GM06990 (cell line): ENCODE measurements at regions not wholly inside any gene's neighbourhood (a gene's known extent, or its start where the extent isn't known, plus 50 kb on each side); places are given as distances from the start of the nearest gene placed in this dataset.

Experiments used
- DNase-seq: peaks from one replicate; pipeline ENCODE4 v3.0.0-alpha.2; 2011; ENCODE audit not compliant: insufficient read length; ENCODE audit errors: extremely low read depth
- H3K27me3 ChIP-seq: replicated peaks from 2 replicates; pipeline ENCODE4 v1.6.0; 2011; ENCODE audit warnings: low read length; ENCODE audit not compliant: control insufficient read depth, insufficient read depth
- H3K36me3 ChIP-seq: 2 replicates; pipeline ENCODE4 v1.5.1; 2011; ENCODE audit warnings: low read length; ENCODE audit not compliant: control insufficient read depth, insufficient read depth
- H3K4me3 ChIP-seq: replicated peaks from 2 replicates; pipeline ENCODE4 v1.5.1; 2011; ENCODE audit warnings: low read depth, mild to moderate bottlenecking, control low read depth, low read length
- CTCF ChIP-seq: IDR thresholded peaks from 2 replicates; pipeline ENCODE4 v1.5.1; 2011; ENCODE audit warnings: low read length, control low read depth, mild to moderate bottlenecking, inconsistent platforms; ENCODE audit not compliant: insufficient read depth, poor library complexity, severe bottlenecking

- no peak for DNase-seq
- Histone ChIP-seq H3K36me3 (no peaks in the 10 kb centered on the region), H3K4me3 (no peak overlapping the region), H3K27me3 (no peaks in the 10 kb centered on the region)
- peak; percentile 30 for TF ChIP-seq CTCF
These were observed 585.6 kb upstream of the MIS18BP1 start for GRCh38 chr14:45838597-45838996.

DNA sequence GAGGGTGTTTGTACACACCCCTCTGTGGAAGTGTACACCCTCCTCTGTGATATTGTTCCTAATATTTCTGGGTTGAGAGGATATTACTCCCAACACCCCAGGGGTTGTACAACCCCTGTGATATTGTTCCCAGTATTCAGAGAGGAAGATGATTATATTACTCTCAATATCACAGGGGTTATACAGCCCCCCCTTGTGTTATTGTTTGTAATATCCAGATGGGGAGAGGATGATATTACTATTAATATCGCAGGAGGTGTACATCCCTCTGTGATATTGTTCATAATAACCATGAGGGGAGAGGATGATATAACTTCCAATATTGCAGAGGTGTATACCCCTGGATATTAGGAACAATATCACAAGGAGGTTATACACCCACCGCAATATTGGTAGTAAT lies 566.1 kb upstream of the MIS18BP1 start:
- Histone ChIP-seq H3K4me3 (no peak overlapping the region), H3K36me3 (no peaks in the 10 kb centered on the region), H3K27me3 (no peaks in the 10 kb centered on the region)
- TF ChIP-seq CTCF: no peak
- no peak for DNase-seq

DNA sequence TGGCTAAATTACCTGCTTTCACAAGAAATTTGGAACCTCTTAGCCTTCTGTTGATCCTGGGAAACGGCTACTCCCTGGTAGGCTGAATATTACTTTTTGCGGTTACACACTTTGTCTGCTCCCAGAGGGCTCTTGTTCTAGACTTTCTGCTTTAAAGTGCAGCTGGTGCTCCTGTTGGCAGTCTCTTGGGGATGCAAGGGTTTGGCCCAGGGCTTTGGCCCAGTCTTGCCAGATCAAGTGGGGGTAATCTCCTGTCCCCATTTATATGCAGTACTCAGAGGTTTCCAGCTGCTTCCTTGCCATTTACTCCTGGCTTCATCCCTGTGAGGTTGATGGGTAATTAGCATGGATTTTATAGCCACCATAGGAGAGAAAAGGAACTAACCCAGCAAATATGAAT lies 558.2 kb upstream of the MIS18BP1 start:
- H3K4me3 ChIP-seq: no peak overlapping the region
- TF ChIP-seq CTCF: no peak
- DNase-seq: no peak
- no peaks in the 10 kb centered on the region for H3K36me3 ChIP-seq
- H3K27me3 ChIP-seq: no peaks in the 10 kb centered on the region

- DNase-seq: no peak
These were observed 557.3 kb upstream of the MIS18BP1 start for GRCh38 chr14:45810152-45810872.

DNA sequence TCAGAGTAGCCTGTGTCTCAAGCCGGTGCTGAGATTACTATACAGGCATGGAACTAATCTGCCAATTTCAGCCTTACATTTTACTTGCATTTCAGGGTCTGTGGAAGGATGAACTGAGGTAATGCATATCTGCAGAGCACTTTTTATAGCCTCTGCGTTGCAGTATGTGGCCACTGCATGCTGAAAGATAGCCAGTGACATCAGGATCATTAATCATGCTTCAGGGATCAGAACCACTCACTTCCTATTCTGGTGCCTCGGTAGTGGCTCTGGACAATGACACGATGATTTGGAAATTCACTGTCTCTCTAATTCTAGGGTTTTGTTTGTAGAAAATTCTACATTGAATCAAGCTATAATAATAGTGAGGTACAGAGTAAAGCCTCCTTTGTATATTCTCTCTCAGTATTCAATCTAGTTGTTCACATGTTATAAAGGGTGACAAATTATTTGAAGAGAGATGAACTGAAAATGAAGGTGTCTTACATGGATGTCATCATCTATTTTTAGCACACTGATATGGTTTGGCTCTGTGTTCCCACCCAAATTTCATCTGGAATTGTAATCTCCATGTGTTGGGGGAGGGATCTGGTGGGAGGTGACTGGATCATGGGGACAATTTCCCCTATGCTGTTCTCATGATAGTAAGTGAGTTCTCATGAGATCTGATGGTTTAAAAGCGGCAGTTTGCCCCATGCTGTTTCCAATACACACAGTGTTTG lies 554.3 kb upstream of the MIS18BP1 start:
- Histone ChIP-seq H3K27me3 (no peaks in the 10 kb centered on the region), H3K4me3 (no peak overlapping the region), H3K36me3 (no peaks in the 10 kb centered on the region)
- no peak for TF ChIP-seq CTCF
- DNase-seq: no peak

More at GRCh38 chr14:45810152-45810872, 557.3 kb upstream of the MIS18BP1 start:
- Histone ChIP-seq H3K4me3 (no peak overlapping the region), H3K27me3 (no peaks in the 10 kb centered on the region), H3K36me3 (no peaks in the 10 kb centered on the region)
- TF ChIP-seq CTCF: peak; percentile 28

- TF ChIP-seq CTCF: no peak
These were observed 546.5 kb upstream of the MIS18BP1 start for GRCh38 chr14:45799511-45799910.

More at GRCh38 chr14:45799511-45799910, 546.5 kb upstream of the MIS18BP1 start:
- Histone ChIP-seq H3K27me3 (no peaks in the 10 kb centered on the region), H3K36me3 (no peaks in the 10 kb centered on the region), H3K4me3 (no peak overlapping the region)
- DNase-seq: no peak
